ENCODE measurements at regions not wholly inside any gene's neighbourhood (a gene's known extent, or its start where the extent isn't known, plus 50 kb on each side); places are given as distances from the start of the nearest gene placed in this dataset.
"Not testable (repeated sequence)": the region's sequence is repeated elsewhere in the genome, so short reads cannot be mapped to it uniquely, and the experiment has no call there.

DNA sequence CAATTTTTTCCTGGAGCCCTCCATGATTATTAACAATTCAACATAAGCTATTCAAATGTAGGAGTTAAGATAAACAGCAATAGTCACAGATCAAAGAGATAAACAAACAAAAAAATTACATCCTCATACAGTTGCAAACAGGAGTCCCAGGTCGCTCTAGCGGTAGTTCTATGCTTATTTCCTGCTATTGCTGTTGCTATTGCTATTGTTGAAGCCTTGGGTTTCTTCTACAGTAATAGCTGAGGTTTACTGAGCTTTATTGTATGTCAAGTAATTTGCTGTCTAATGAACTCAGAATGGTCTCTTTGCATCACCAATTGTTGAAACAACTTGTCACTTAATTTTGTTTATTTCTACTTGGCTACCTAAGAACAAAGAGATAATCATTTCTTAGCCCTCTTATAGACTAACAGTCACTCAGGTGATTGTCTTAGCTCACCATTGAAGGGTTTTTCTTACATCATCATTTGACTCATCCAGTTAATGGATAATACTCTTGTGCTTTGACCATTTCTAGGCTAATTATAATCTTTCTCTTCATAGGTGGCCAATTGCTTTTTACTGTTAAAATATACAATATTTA, 654.6 kb downstream of the MECOM start:
- Histone ChIP-seq H3K27ac (ENCODE audit: low read depth, low read length) (no peak overlapping the region), H4K20me1 (ENCODE audit: low read depth, low read length) (no peaks in the 10 kb centered on the region), H3F3A (ENCODE audit: insufficient read depth) (no peaks in the 10 kb centered on the region), H3K36me3 (ENCODE audit: low read length) (no peaks in the 10 kb centered on the region), H3K9me3 (ENCODE audit: insufficient read depth, low read length) (no peaks in the 10 kb centered on the region), H3K79me2 (ENCODE audit: insufficient read depth, low read length) (no peaks in the 10 kb centered on the region), H2AFZ (ENCODE audit: low read depth, low read length, severe bottlenecking) (no peak overlapping the region), H3K27me3 (ENCODE audit: low read length) (no peaks in the 10 kb centered on the region), H3K4me2 (ENCODE audit: low read depth, low read length, poor library complexity, severe bottlenecking) (no peak overlapping the region), H3K9ac (ENCODE audit: low read length) (no peak overlapping the region), H3K9me2 (replicated peaks; ENCODE audit: insufficient read depth, low read length) (no peaks in the 10 kb centered on the region), H3K4me3 (ENCODE audit: insufficient read depth, low read length, poor library complexity, severe bottlenecking) (no peak overlapping the region)
- TF ChIP-seq, protein P1, sequence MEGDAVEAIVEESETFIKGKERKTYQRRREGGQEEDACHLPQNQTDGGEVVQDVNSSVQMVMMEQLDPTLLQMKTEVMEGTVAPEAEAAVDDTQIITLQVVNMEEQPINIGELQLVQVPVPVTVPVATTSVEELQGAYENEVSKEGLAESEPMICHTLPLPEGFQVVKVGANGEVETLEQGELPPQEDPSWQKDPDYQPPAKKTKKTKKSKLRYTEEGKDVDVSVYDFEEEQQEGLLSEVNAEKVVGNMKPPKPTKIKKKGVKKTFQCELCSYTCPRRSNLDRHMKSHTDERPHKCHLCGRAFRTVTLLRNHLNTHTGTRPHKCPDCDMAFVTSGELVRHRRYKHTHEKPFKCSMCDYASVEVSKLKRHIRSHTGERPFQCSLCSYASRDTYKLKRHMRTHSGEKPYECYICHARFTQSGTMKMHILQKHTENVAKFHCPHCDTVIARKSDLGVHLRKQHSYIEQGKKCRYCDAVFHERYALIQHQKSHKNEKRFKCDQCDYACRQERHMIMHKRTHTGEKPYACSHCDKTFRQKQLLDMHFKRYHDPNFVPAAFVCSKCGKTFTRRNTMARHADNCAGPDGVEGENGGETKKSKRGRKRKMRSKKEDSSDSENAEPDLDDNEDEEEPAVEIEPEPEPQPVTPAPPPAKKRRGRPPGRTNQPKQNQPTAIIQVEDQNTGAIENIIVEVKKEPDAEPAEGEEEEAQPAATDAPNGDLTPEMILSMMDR (IDR thresholded peaks at IDR 0.05; ENCODE audit: insufficient read depth, low read length, poor library complexity, severe bottlenecking) = no peak
- no peak for TF ChIP-seq EZH2phosphoT487 (conservative IDR thresholded peaks at IDR 0.05; ENCODE audit: low read length)

DNA sequence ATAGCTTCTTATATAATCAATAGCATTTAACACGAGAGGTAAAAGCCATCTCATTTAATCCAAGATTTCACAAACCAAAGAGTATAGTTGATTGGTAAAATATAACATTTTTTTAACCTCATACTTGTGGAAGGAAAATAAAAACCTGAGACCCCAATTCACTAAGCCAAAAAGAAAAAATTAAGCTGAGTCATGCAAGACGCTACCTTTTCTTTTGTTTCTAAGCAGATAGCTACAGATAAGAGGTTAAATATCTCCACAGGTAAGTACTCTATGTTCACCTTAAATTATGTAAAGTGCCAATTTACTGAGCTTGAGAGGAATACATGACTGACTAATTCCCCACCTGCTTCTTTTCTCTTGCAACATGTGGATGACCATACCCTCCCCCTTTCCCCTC, 656.4 kb downstream of the MECOM start:
- Histone ChIP-seq H3K4me2 (ENCODE audit: low read depth, low read length, poor library complexity, severe bottlenecking) (no peak overlapping the region), H3K36me3 (ENCODE audit: low read length) (no peaks in the 10 kb centered on the region), H3K9me2 (replicated peaks; ENCODE audit: insufficient read depth, low read length) (no peaks in the 10 kb centered on the region), H2AFZ (ENCODE audit: low read depth, low read length, severe bottlenecking) (no peak overlapping the region), H3K79me2 (ENCODE audit: insufficient read depth, low read length) (no peaks in the 10 kb centered on the region), H3K27me3 (ENCODE audit: low read length) (no peaks in the 10 kb centered on the region), H3F3A (ENCODE audit: insufficient read depth) (no peaks in the 10 kb centered on the region), H4K20me1 (ENCODE audit: low read depth, low read length) (no peaks in the 10 kb centered on the region), H3K27ac (ENCODE audit: low read depth, low read length) (no peak overlapping the region), H3K4me3 (ENCODE audit: insufficient read depth, low read length, poor library complexity, severe bottlenecking) (no peak overlapping the region), H3K9me3 (ENCODE audit: insufficient read depth, low read length) (no peaks in the 10 kb centered on the region), H3K9ac (ENCODE audit: low read length) (no peak overlapping the region)
- TF ChIP-seq, protein P1 (IDR thresholded peaks at IDR 0.05; ENCODE audit: insufficient read depth, low read length, poor library complexity, severe bottlenecking) = no peak
- no peak for TF ChIP-seq EZH2phosphoT487 (conservative IDR thresholded peaks at IDR 0.05; ENCODE audit: low read length)

- not testable (repeated sequence) for H3K79me2 ChIP-seq (ENCODE audit: insufficient read depth, low read length); H3F3A ChIP-seq (ENCODE audit: insufficient read depth); H3K4me2 ChIP-seq (ENCODE audit: low read depth, low read length, poor library complexity, severe bottlenecking); H3K36me3 ChIP-seq (ENCODE audit: low read length); H4K20me1 ChIP-seq (ENCODE audit: low read depth, low read length); H3K27ac ChIP-seq (ENCODE audit: low read depth, low read length); H3K9ac ChIP-seq (ENCODE audit: low read length); H3K9me3 ChIP-seq (ENCODE audit: insufficient read depth, low read length); H3K27me3 ChIP-seq (ENCODE audit: low read length); H3K4me3 ChIP-seq (ENCODE audit: insufficient read depth, low read length, poor library complexity, severe bottlenecking); H3K9me2 ChIP-seq (replicated peaks; ENCODE audit: insufficient read depth, low read length); H2AFZ ChIP-seq (ENCODE audit: low read depth, low read length, severe bottlenecking)
These were observed 657.1 kb downstream of the MECOM start for GRCh38 chr3:169006398-169006797.

DNA sequence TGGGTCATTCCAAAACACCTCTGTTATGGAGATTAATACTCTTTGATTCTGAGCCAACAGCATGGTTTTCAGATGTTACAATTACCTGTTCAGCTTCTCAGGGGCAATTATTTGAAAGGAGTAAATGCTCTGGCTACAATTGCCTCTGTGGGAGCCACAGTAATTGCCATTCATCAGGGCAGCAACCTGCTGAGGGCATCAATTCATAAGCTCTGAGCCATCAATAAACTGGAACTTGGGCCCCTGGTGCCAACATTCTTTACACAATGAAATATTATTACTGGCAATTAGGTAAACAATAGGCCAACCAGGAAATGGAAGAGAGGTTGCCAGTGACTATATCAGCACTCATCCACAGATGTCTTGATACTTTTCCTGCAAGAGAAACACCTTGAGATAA, 660.8 kb downstream of the MECOM start:
- Histone ChIP-seq H3F3A (ENCODE audit: insufficient read depth) (no peaks in the 10 kb centered on the region), H3K27ac (ENCODE audit: low read depth, low read length) (no peak overlapping the region), H2AFZ (ENCODE audit: low read depth, low read length, severe bottlenecking) (no peak overlapping the region), H3K36me3 (ENCODE audit: low read length) (no peaks in the 10 kb centered on the region), H3K4me2 (ENCODE audit: low read depth, low read length, poor library complexity, severe bottlenecking) (no peak overlapping the region), H3K79me2 (ENCODE audit: insufficient read depth, low read length) (no peaks in the 10 kb centered on the region), H3K9ac (ENCODE audit: low read length) (no peak overlapping the region), H4K20me1 (ENCODE audit: low read depth, low read length) (no peaks in the 10 kb centered on the region), H3K27me3 (ENCODE audit: low read length) (no peaks in the 10 kb centered on the region), H3K9me2 (replicated peaks; ENCODE audit: insufficient read depth, low read length) (no peaks in the 10 kb centered on the region), H3K4me3 (ENCODE audit: insufficient read depth, low read length, poor library complexity, severe bottlenecking) (no peak overlapping the region), H3K9me3 (ENCODE audit: insufficient read depth, low read length) (no peaks in the 10 kb centered on the region)
- TF ChIP-seq EZH2phosphoT487 (conservative IDR thresholded peaks at IDR 0.05; ENCODE audit: low read length) = no peak
